SHP77 (cell line): ENCODE measurements at regions not wholly inside any gene's neighbourhood (a gene's known extent, or its start where the extent isn't known, plus 50 kb on each side); places are given as distances from the start of the nearest gene placed in this dataset.

Experiments used
- DNase-seq, 2 experiments: peaks; one replicate each; lab custom pipeline; 2025; lab: John Stamatoyannopoulos, UW

GRCh38 chr1:14347186-14347585 lies 251.3 kb upstream of the KAZN start:
- DNase-seq, result no peak

GRCh38 chr1:14347776-14348175 lies 250.7 kb upstream of the KAZN start:
- no peak for DNase-seq

- DNase-seq, result no peak
Observed at GRCh38 chr1:14350197-14350596, 248.3 kb upstream of the KAZN start.

- DNase-seq, result no peak
Observed at GRCh38 chr1:14352897-14353296, 245.6 kb upstream of the KAZN start.

- DNase-seq, result peak; percentile 38 to 49
Observed at GRCh38 chr1:14361005-14361404, 237.5 kb upstream of the KAZN start.

- no peak for DNase-seq
Observed at GRCh38 chr1:14362331-14362730, 236.2 kb upstream of the KAZN start.

GRCh38 chr1:14363036-14363590 lies 235.4 kb upstream of the KAZN start:
- no peak for DNase-seq

- DNase-seq, result no peak
Observed at GRCh38 chr1:14363707-14364413, 234.6 kb upstream of the KAZN start.

- DNase-seq, result no peak
Observed at GRCh38 chr1:14365301-14365988, 233.0 kb upstream of the KAZN start.

- peak in 1 of 2 experiments; percentile 45 for DNase-seq
Observed at GRCh38 chr1:14366091-14367018, 232.1 kb upstream of the KAZN start.

GRCh38 chr1:14367451-14367850 lies 231.0 kb upstream of the KAZN start:
- DNase-seq, result no peak

GRCh38 chr1:14369526-14370213 lies 228.8 kb upstream of the KAZN start:
- no peak for DNase-seq

- no peak for DNase-seq
Observed at GRCh38 chr1:14371771-14372497, 226.6 kb upstream of the KAZN start.

- DNase-seq, result no peak
Observed at GRCh38 chr1:14372526-14372925, 226.0 kb upstream of the KAZN start.

GRCh38 chr1:14373081-14373758 lies 225.3 kb upstream of the KAZN start:
- no peak for DNase-seq

GRCh38 chr1:14375226-14375625 lies 223.3 kb upstream of the KAZN start:
- no peak for DNase-seq

- no peak for DNase-seq
Observed at GRCh38 chr1:14377386-14377785, 221.1 kb upstream of the KAZN start.

- DNase-seq, result no peak
Observed at GRCh38 chr1:14380408-14380807, 218.1 kb upstream of the KAZN start.

GRCh38 chr1:14390816-14391215 lies 207.7 kb upstream of the KAZN start:
- DNase-seq, result no peak

- no peak for DNase-seq
Observed at GRCh38 chr1:14392161-14392858, 206.2 kb upstream of the KAZN start.
